ENCODE measurements at regions not wholly inside any gene's neighbourhood (a gene's known extent, or its start where the extent isn't known, plus 50 kb on each side); places are given as distances from the start of the nearest gene placed in this dataset.

DNA sequence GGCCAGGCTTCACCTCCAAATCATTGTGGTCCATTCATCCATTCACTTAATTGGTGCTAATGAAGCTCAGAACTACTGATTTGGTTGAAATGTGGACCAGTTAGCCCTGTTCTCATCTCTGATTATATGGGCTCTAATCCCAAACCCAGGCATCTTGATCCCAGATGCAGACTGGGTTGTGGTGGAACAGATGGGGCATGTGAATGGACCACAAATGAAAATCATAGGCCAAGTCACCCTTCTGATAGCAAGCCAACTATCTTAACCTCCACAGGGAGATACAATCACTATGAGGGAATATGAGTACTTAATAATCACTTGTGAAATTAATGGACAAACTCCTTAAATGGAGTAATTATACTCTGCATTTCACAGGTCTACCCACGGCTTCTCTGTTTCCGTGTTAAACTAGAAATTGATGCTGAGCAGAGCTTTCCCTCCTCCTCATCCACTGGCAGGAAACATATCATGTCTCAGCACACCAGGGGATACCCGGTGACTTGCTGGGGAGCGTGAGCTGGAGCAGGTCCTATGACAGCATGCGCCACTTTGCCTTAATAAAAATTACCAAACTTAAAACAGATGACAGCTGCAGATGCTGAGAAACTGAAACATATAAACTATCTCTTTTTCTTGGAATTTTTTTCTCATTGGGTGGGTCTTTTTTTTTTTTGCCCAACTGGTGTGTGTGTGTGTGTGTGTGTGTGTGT is 108.8 kb upstream of the HEY2 start:
- TF ChIP-seq, protein P1, sequence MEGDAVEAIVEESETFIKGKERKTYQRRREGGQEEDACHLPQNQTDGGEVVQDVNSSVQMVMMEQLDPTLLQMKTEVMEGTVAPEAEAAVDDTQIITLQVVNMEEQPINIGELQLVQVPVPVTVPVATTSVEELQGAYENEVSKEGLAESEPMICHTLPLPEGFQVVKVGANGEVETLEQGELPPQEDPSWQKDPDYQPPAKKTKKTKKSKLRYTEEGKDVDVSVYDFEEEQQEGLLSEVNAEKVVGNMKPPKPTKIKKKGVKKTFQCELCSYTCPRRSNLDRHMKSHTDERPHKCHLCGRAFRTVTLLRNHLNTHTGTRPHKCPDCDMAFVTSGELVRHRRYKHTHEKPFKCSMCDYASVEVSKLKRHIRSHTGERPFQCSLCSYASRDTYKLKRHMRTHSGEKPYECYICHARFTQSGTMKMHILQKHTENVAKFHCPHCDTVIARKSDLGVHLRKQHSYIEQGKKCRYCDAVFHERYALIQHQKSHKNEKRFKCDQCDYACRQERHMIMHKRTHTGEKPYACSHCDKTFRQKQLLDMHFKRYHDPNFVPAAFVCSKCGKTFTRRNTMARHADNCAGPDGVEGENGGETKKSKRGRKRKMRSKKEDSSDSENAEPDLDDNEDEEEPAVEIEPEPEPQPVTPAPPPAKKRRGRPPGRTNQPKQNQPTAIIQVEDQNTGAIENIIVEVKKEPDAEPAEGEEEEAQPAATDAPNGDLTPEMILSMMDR (IDR thresholded peaks at IDR 0.05) = no peak
- no peak for TF ChIP-seq POLR2A (IDR thresholded peaks at IDR 0.05; ENCODE audit: low read depth)
